OCI-LY1 (cell line): ENCODE measurements at regions not wholly inside any gene's neighbourhood (a gene's known extent, or its start where the extent isn't known, plus 50 kb on each side); places are given as distances from the start of the nearest gene placed in this dataset.
"Not testable (repeated sequence)": the region's sequence is repeated elsewhere in the genome, so short reads cannot be mapped to it uniquely, and the experiment has no call there.

ENCODE experiments used
- EZH2 ChIP-seq: fragments of 200-600 bp; sonication (generic), shearing (Covaris generic); IDR thresholded peaks from 2 replicates; pipeline ENCODE4 v1.8.0; 2017; ENCODE audit warnings: borderline replicate concordance, mixed run types, mild to moderate bottlenecking, antibody characterized with exemption, low read length, moderate library complexity, mixed read lengths
- TF ChIP-seq, protein P1 (sequence below): fragments of 200-600 bp; sonication (generic), shearing (Covaris generic); IDR thresholded peaks from 2 replicates; pipeline ENCODE4 v1.5.1; 2017; ENCODE audit warnings: mild to moderate bottlenecking, antibody characterized with exemption, low read length, moderate library complexity, mixed read lengths

DNA sequence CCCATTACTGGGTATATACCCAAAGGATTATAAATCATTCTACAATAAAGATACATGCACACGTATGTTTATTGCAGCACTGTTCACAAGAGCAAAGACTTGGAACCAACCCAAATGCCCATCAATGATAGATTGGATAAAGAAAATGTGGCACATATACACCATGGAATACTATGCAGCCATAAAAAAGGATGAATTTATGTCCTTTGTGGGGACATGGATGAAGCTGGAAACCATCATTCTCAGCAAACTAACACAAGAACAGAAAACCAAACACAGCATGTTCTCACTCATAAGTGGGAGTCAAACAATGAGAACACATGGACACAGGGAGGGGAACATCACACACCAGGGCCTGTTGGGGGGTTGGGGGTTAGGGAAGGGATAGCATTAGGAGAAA, 484.9 kb upstream of the SLC35B3 start:
- TF ChIP-seq, protein P1, sequence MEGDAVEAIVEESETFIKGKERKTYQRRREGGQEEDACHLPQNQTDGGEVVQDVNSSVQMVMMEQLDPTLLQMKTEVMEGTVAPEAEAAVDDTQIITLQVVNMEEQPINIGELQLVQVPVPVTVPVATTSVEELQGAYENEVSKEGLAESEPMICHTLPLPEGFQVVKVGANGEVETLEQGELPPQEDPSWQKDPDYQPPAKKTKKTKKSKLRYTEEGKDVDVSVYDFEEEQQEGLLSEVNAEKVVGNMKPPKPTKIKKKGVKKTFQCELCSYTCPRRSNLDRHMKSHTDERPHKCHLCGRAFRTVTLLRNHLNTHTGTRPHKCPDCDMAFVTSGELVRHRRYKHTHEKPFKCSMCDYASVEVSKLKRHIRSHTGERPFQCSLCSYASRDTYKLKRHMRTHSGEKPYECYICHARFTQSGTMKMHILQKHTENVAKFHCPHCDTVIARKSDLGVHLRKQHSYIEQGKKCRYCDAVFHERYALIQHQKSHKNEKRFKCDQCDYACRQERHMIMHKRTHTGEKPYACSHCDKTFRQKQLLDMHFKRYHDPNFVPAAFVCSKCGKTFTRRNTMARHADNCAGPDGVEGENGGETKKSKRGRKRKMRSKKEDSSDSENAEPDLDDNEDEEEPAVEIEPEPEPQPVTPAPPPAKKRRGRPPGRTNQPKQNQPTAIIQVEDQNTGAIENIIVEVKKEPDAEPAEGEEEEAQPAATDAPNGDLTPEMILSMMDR: not testable (repeated sequence)
- TF ChIP-seq EZH2: not testable (repeated sequence)
